GM19397 (cell line): ENCODE measurements at regions not wholly inside any gene's neighbourhood (a gene's known extent, or its start where the extent isn't known, plus 50 kb on each side); places are given as distances from the start of the nearest gene placed in this dataset.
"Not testable (repeated sequence)": the region's sequence is repeated elsewhere in the genome, so short reads cannot be mapped to it uniquely, and the experiment has no call there.

Experiments used
- ATAC-seq: cut with Tn5 transposase; IDR thresholded peaks from one replicate; pipeline ENCODE4 v1.9.1; 2021; ENCODE audit warnings: mild to moderate bottlenecking, moderate library complexity; ENCODE audit not compliant: unreplicated experiment

- ATAC-seq: no peak
Measured at GRCh38 chr9:87392086-87392485, 105.6 kb upstream of the DAPK1 start.

DNA sequence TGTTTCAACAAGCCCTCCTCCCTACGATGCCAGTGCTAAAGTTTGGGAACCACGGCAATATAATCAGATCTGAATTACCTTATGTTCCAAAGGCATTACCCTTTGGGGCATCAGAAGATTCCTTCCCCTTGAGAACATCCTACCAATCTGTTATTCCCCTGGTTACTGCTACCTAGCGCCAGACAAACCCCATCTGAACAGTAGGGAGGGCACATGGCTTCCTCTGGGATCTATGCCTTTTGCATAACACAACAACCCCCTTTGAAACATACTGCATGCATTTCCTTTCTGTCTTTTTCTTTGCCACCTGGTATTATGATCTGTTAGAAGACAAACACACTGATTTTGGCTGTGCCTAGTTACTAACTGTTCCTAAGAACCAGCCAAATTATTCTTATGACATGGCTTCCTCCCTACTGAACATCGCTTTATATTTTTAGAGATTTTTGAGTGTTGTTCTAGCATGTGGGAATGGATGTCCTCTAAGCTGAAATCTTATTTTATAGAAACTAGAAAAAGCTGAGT lies 103.9 kb upstream of the DAPK1 start:
- ATAC-seq: no peak

- no peak for ATAC-seq
Measured at GRCh38 chr9:87395804-87396479, 101.7 kb upstream of the DAPK1 start.

DNA sequence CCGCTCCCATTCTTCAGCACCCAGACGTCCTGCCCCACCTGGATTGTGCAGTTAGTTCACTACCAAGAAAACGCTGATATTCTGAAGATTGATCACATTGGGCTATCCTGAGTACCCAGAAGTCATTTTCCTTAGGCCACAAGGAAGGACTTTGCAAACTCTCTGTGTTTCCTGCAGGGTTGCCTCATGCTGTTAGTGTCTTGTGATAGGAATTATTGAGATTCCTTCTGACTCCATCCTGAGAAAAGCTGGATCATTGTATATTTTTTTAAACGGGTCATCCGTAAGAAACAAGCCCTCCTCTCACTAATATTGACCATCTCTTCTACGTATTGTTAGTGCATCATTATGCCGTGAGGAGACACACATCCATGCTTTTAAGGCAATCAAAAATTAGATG lies 96.0 kb upstream of the DAPK1 start:
- no peak for ATAC-seq

DNA sequence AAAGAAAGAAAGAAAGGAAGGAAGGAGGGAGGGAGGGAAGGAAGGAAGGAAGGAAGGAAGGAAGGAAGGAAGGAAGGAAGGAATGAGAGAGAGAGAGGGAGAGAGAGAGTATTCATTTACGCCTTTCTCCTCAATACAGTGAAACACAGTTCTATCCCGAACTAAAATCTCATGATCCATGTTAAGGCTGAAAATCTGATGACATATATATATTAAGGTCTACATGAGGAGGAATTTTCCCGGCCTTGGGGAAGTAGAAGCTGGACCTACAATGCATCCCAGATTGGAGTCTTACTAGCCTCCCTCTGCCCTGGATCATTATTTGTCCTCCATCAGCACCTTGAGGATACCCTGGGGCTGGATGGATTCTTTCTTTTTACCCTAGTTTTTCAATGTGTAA lies 95.1 kb upstream of the DAPK1 start:
- ATAC-seq: no peak

DNA sequence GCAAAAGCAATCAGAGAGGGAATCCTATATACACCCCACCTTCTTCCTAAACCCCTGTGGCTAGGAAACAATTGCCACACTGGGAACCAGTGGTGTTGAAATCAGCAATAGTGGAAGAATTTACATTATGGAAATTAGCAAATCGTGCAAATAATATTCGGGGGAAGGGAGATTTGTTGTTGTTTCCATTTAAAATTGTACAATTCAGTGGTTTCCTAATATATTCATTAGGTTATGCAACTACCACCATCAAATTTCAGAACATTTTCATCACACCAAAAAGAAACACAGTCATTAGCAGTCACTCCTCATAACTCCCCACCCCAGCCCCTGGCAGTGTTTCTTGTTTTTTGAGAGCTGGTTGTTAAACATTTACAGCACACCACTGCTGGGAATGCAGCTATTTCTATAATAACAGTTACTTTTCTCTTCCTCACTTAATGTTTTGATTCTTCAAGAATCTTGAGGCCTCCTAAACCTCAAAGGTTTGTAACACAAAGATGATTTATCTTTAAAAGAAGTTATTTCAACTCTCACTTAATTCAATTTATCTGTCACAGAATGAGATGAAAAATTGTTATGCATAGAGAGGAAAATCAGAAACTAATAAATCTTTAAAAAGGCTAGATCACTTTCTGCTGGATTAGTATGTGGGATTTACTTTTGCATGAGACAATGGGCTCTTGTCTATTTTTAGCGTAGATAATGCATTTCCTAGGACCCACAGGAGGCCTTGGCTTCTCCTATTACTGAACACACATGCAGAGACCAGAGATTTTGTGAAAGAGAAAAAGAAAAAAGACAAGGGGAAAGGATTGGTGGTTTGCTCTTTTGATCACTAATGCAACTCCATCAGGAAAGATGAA lies 91.8 kb upstream of the DAPK1 start:
- ATAC-seq: no peak

DNA sequence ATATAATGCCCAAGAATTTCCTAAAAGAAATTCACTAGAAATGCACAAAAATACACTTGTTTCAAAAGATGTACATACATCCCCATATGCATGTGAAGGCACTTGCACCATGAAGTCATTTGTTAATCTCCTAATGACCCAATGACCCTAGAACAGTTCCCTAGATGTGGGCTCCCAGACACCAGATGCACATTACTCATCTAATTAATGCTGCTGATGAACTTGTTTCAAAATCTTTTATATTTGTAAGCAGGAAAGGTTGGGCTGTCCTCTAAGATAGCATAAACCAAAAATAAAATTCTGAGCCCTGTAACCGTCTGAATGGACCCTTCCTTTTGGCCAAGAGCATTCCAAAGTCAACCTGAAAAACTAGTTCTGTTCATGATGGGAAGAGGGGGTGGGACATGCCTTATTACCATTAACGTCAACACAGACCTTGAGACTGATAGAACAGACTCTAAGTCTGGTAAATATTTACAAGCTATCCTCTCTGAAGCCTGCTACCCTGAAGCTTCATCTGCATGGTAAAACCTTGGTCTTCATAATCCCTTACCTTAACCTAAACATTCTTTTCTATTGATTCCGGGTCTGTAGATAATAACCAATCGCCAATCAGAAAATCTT lies 91.0 kb upstream of the DAPK1 start:
- ATAC-seq: no peak

- not testable (repeated sequence) for ATAC-seq
Measured at GRCh38 chr9:87410047-87411005, 87.3 kb upstream of the DAPK1 start.

DNA sequence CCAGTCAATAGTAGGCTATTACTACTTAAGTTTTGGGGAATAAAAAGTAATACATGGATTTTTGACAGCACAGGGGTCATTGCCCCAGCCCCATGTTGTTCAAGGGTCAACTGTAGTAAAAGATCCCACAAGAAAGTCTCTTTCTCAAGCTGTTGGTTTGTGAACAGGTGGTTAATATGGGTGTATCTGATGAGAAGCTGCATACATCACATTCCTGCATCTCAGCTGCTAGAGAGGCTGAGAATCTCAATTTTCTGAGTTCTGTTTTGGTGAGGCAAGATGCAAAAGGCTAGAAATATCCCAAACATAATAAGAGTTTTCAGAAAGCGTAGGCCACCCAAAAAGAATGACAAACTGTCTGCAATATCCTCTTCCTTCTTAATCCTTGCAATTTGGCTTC lies 76.8 kb upstream of the DAPK1 start:
- no peak for ATAC-seq

GRCh38 chr9:87421734-87422133 lies 75.9 kb upstream of the DAPK1 start:
- no peak for ATAC-seq

DNA sequence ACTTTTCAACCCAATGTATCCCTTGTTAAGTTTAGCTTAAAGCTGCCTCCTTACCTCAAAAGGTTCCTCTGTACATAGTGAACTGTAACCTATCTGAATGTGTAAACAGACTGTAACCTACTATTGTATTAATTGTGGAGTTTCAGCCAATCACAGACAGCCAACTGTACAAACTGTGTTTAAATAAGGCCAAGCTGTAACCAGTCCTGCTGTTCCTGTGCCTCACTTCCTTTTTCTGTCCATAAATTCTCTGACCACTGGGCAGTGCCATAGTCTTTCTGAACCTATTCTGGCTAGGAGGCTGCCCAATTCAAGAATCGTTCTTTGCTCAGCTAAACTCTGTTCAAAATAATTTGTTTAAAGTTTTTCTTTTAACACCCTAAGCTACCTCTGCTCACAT lies 74.7 kb upstream of the DAPK1 start:
- ATAC-seq: no peak

DNA sequence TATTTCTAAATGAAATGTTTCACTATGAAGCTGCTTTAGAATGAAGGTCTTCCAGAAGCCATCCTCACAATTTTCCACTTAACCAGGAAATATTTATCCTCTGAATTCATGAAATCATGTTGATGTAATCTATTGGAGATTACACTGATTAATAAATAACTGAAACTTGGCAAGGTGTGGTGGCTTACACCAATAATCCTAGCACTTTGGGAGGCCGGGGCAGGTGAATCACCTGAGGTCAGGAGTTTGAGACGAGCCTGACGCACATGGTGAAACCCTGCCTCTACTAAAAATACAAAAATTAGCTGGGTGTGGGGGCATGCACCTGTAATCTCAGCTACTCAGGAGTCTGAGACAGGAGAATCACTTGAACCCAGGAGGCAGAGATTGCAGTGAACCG lies 73.8 kb upstream of the DAPK1 start:
- ATAC-seq: not testable (repeated sequence)

DNA sequence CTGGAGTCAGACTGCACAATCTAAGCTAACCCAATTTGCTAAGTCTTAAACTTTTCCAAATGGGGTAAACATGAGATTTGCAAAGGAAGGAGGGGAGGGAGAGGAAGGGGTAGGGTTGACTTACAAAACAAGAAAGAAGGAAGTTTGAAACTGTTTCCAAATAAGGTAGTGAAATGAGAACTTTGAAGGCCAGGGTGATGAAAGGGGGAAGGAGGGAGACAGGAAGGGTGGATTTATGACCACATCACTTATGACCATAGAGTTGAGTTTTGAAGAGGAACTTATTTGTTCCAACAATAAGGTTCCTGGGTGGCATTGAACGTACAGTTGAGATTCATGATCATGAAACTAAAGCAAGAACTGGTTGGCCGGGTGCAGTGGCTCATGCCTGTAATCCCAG lies 72.5 kb upstream of the DAPK1 start:
- no peak for ATAC-seq

DNA sequence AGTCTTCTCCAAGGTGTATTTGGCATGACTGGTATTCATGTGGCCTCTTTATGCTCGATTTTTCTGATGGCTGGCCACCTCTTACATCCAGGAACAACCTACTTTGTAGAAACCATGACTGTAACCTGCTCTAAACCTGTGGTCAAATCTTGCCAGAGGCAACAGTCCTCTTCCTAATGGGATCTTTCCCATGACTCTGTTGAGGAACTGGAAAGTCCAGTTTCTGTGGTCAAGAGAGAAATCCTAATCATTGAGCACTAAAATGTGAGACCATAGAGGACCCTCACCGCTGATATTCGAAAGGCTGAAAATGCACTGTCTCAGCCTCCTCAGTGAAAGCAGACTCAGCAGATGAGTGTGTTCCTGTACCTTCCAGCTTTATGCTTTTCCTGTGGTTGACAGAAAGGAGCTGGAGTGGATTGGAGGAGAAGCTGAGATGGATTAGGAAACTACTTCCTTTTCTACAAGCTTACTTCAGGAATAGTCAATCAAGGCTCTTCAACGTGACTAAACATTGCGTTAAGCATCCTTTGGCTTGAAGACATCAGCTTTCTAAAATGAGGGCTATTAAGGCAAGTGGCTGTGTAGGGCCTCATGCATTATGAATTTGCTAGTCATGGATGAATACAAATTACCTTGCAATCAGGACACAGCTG lies 69.7 kb upstream of the DAPK1 start:
- no peak for ATAC-seq

- no peak for ATAC-seq
Measured at GRCh38 chr9:87428659-87429058, 69.0 kb upstream of the DAPK1 start.

DNA sequence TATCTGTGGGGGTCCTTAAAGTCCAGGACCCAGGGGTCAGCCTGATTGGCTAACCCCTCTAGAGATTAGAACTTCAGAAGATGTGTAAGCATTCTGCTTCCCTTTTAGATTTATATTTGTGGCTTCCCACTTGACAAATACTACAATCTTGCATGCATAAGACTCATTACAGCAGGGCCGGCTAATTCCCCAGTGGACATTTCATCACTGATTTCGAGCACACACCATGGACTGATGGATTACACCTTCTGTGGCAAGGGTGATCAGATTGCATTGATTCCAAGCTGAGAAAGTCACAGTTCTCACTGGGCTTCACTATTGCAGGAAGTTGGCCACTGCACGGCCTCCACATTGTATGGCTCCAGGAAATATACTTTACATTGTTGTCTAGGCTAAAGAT lies 65.8 kb upstream of the DAPK1 start:
- ATAC-seq: no peak

GRCh38 chr9:87433853-87434252 lies 63.8 kb upstream of the DAPK1 start:
- no peak for ATAC-seq

- ATAC-seq: no peak
Measured at GRCh38 chr9:87434366-87434765, 63.3 kb upstream of the DAPK1 start.

DNA sequence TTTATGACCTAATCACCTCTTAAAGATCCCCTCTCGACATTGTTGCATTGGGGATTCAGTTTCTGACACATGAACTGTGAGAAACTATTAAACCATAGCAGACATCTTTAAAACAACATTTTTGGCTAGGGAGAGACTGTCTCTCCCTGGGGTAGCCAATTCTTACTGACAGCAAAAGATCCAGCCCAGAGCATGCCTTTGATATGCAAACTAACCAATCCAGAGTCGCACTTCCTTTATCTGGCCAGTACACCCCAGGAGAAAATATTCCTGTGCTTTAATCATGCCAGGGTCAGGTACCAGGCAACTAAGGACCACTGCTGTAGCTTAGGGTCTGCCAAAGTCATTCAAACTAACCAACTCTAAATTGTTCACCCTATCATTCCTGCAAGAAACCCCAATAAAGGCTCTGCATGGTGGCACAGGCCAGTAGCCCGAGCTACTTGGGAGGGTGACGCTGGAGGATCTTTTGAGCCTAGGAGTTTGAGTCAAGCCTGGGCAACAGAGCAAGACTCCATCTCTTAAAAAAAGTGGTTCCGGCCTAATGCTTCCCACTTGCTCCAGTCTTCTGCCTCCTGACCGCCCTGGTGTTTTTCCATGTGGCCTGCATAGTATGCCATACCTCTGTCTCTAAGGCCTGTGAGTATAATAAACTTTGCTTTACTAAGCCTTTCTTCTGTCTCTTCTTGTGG lies 62.3 kb upstream of the DAPK1 start:
- no peak for ATAC-seq

- ATAC-seq: no peak
Measured at GRCh38 chr9:87436716-87437115, 61.0 kb upstream of the DAPK1 start.
